Nephron progenitor cell (in vitro differentiated cells): ENCODE measurements at regions not wholly inside any gene's neighbourhood (a gene's known extent, or its start where the extent isn't known, plus 50 kb on each side); places are given as distances from the start of the nearest gene placed in this dataset.

ENCODE experiments used
- DNase-seq: peaks from one replicate; pipeline ENCODE4 v3.0.0; 2021
- H3K27ac Mint-ChIP-seq: 2 replicates; pipeline ENCODE4 v1.8.0; 2021; ENCODE audit warnings: mild to moderate bottlenecking, moderate library complexity, mixed read lengths
- H3K27me3 Mint-ChIP-seq: 2 replicates; pipeline ENCODE4 v1.8.0; 2021; ENCODE audit warnings: mild to moderate bottlenecking, low read depth, mixed read lengths; ENCODE audit not compliant: poor library complexity
- H3K36me3 Mint-ChIP-seq: 2 replicates; pipeline ENCODE4 v1.8.0; 2021; ENCODE audit warnings: low read depth, mixed read lengths
- H3K4me1 Mint-ChIP-seq: 2 replicates; pipeline ENCODE4 v1.8.0; 2021; ENCODE audit warnings: mixed read lengths
- H3K4me3 Mint-ChIP-seq: 2 replicates; pipeline ENCODE4 v1.8.0; 2021; ENCODE audit warnings: mild to moderate bottlenecking, moderate library complexity, mixed read lengths
- H3K9me3 Mint-ChIP-seq: 2 replicates; pipeline ENCODE4 v1.8.0; 2021; ENCODE audit warnings: mild to moderate bottlenecking, moderate library complexity, mixed read lengths
- TF ChIP-seq, protein P1 (sequence below): fragments of 200-600 bp; sonication (generic); IDR thresholded peaks from 2 replicates; pipeline ENCODE4 v1.5.0; 2021; ENCODE audit warnings: antibody characterized with exemption

DNA sequence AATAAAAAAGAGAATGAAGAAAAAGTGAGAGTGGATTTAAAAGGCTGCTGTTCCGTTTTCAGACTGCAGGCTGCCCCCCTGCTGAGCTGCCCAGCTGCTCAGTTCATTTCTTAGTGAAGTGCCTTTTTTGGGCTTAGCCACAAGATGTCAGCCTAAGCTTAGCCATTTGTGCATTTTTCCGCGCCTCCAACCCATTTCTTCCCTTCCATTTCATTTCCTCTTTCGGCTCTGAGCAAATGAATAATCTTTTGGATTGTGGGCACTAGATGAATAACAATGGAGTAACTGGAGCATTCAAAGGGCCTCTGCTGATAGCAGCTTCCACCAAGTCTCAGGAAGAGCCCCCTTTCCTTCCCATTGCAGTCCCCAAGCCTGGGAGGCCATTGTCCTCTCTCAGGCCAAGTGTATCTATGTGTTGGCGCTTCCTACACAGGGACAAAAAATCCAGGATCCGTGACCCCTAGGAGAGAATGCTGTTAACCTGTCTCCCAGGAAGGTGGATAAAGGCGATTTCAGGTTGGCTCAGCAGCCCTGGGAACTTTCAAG lies 83.5 kb upstream of the SPTLC3 start:
- Mint-ChIP-seq H3K36me3 (peaks cover 6% of the 10 kb centered on the region), H3K4me1 (peaks cover 52% of the 10 kb centered on the region), H3K4me3 (no peak overlapping the region), H3K27me3 (peaks cover 5% of the 10 kb centered on the region), H3K9me3 (peaks cover 27% of the 10 kb centered on the region), H3K27ac (peak overlapping the region; percentile 45)
- peak; percentile 70 for DNase-seq
- TF ChIP-seq, protein P1, sequence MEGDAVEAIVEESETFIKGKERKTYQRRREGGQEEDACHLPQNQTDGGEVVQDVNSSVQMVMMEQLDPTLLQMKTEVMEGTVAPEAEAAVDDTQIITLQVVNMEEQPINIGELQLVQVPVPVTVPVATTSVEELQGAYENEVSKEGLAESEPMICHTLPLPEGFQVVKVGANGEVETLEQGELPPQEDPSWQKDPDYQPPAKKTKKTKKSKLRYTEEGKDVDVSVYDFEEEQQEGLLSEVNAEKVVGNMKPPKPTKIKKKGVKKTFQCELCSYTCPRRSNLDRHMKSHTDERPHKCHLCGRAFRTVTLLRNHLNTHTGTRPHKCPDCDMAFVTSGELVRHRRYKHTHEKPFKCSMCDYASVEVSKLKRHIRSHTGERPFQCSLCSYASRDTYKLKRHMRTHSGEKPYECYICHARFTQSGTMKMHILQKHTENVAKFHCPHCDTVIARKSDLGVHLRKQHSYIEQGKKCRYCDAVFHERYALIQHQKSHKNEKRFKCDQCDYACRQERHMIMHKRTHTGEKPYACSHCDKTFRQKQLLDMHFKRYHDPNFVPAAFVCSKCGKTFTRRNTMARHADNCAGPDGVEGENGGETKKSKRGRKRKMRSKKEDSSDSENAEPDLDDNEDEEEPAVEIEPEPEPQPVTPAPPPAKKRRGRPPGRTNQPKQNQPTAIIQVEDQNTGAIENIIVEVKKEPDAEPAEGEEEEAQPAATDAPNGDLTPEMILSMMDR = peak; percentile 95

DNA sequence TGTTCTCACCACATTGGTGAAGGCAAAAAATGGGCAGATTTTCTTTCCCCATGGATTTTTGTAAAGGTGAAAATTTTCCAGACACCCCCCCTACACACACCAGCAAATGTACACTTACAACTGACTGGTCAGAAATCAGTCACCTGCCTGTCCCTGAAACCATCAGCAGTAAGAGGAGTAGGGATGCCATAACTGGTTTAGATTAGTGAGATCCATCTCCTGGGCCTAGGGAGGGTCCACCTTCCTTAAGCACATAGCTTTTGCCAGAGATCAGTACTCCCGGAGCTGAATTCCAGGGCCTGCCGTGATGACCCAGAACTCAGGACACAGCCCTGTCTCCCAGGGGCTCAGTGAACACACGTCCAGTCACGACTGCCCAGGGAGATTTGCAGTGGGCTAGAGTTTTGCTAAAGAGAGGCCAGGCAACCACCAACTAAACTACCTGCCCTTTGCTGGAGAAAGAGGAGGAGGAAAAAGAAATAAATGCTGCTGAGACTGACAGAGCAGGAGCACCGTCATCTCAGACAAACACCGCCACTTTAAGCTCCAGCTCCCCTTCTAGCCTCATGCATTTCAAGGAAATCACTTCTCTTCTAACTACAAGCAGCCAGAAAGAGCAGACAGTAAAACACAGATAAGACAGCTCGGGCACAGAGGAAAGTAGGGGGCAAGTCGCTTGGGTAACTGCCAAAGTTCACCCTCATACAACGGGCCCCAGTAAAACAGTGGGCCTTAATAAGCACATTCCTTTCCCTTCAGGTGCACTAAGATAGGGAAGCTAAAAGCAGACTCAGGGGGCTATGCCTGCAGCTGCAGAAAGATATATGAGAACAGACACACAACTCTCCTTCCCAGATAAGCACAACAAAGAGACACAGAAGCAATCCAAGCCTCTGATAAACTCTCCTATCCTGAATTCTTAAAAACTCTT lies 82.6 kb upstream of the SPTLC3 start:
- Mint-ChIP-seq H3K36me3 (peaks cover 6% of the 10 kb centered on the region), H3K27ac (no peak overlapping the region), H3K4me3 (no peak overlapping the region), H3K27me3 (peaks cover 2% of the 10 kb centered on the region), H3K4me1 (peaks cover 52% of the 10 kb centered on the region), H3K9me3 (peaks cover 21% of the 10 kb centered on the region)
- DNase-seq = no peak
- TF ChIP-seq, protein P1 = no peak

DNA sequence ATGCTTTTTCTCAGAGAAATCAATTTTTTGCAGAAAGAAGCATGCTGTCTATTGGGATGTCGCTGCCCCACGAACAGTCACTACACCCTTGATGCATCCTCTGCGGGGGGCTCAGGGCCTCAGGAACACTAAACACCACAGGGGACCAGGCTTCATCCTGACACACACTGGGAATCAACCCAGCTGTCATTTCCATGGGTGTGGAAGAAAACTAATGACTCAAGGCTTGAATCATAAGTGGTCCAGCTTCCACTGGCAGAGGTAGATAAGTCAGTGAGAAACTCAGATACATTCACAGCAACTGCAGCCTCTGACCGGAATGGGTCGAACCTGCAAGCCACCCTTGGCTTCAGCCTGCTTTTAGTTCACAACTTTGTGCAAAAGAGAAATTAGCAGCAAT lies 81.3 kb upstream of the SPTLC3 start:
- no peaks in the 10 kb centered on the region for H3K36me3 Mint-ChIP-seq
- no peak for DNase-seq
- peaks cover 2% of the 10 kb centered on the region for H3K27me3 Mint-ChIP-seq
- H3K27ac Mint-ChIP-seq = no peak overlapping the region
- peaks cover 8% of the 10 kb centered on the region for H3K9me3 Mint-ChIP-seq
- TF ChIP-seq, protein P1 = no peak
- no peak overlapping the region for H3K4me3 Mint-ChIP-seq
- peaks cover 52% of the 10 kb centered on the region for H3K4me1 Mint-ChIP-seq

DNA sequence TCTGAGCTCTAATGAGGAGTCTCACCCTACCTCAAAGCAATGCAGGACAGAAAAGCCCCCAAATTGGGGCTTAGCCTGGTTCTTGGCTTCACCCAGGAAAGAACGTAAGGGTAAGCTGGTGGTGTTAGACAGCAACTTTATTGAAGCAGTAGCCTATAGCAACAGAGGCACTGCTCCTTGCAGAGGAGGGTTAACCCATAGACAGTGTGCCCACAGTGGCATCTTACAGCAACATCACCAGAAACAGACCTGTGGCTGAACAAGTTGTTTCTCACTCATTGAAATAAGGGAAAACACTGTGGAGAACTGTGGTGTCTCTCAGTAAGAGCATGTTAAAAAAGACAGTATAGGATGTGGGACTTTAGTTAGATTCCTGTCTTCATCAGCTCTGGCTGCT lies 80.4 kb upstream of the SPTLC3 start:
- no peak overlapping the region for H3K4me3 Mint-ChIP-seq
- peaks cover 2% of the 10 kb centered on the region for H3K27me3 Mint-ChIP-seq
- no peaks in the 10 kb centered on the region for H3K36me3 Mint-ChIP-seq
- no peak overlapping the region for H3K27ac Mint-ChIP-seq
- TF ChIP-seq, protein P1 = no peak
- H3K4me1 Mint-ChIP-seq = peaks cover 45% of the 10 kb centered on the region
- H3K9me3 Mint-ChIP-seq = peaks cover under 1% of the 10 kb centered on the region
- no peak for DNase-seq

DNA sequence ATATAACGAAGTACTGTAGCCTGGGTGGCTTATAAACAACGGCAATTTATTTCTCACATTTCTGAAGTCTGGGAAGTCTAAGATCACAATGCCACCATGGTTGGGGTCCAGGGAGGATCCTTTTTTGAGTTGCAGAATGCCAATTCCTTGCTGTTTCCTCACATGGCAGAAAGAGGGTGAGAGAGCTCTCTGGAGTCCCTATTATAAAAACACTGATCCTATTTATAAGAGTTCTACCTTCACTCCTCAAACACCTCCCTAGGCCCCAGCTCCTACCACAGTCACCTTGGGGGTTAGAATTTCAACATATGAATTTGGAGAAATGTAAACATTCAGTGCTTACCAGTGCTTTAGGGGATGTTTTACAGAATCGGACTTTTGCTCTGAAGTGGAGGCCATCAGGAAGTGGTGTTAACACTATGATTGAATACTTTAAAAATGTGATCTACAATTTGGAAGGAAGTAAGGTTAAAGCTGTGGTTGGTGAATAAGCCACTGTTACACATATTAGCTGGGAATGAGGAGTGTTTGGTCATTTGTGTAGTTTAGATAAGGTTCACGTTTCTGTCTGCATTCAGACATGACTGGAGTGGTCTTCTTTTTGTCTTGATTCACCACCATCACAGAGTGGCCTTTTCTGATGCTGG lies 79.9 kb upstream of the SPTLC3 start:
- no peak for DNase-seq
- TF ChIP-seq, protein P1 = no peak
- Mint-ChIP-seq H3K27ac (no peak overlapping the region), H3K27me3 (peaks cover 2% of the 10 kb centered on the region), H3K36me3 (no peaks in the 10 kb centered on the region), H3K4me3 (no peak overlapping the region), H3K4me1 (peaks cover 44% of the 10 kb centered on the region), H3K9me3 (no peaks in the 10 kb centered on the region)
